ENCODE measurements at regions not wholly inside any gene's neighbourhood (a gene's known extent, or its start where the extent isn't known, plus 50 kb on each side); places are given as distances from the start of the nearest gene placed in this dataset.

GRCh38 chr1:208634346-208635140 lies 390.4 kb upstream of the PLXNA2 start:
- no peaks in the 10 kb centered on the region for H3K4me1 ChIP-seq (ENCODE audit: control insufficient read depth, low read depth, low read length)
- H3K27me3 ChIP-seq (ENCODE audit: control insufficient read depth, insufficient read depth, low read length) = no peaks in the 10 kb centered on the region
- no peak overlapping the region for H3K4me3 ChIP-seq (ENCODE audit: low read length)
- H3K9ac ChIP-seq (ENCODE audit: low read length) = no peak overlapping the region
- H3K27ac ChIP-seq (ENCODE audit: low read length) = no peak overlapping the region
- no peaks in the 10 kb centered on the region for H3K9me3 ChIP-seq (ENCODE audit: control insufficient read depth, low read depth, low read length)
- no peaks in the 10 kb centered on the region for H3K36me3 ChIP-seq (ENCODE audit: control insufficient read depth, low read depth, low read length)

- no peaks in the 10 kb centered on the region for H3K27me3 ChIP-seq (ENCODE audit: control insufficient read depth, insufficient read depth, low read length)
Observed at GRCh38 chr1:208637181-208637580, 393.0 kb upstream of the PLXNA2 start.

GRCh38 chr1:208639382-208639781 lies 395.2 kb upstream of the PLXNA2 start:
- Histone ChIP-seq H3K4me1 (ENCODE audit: control insufficient read depth, low read depth, low read length) (no peaks in the 10 kb centered on the region), H3K27me3 (ENCODE audit: control insufficient read depth, insufficient read depth, low read length) (no peaks in the 10 kb centered on the region), H3K9me3 (ENCODE audit: control insufficient read depth, low read depth, low read length) (no peaks in the 10 kb centered on the region), H3K9ac (ENCODE audit: low read length) (no peak overlapping the region), H3K4me3 (ENCODE audit: low read length) (no peak overlapping the region), H3K27ac (ENCODE audit: low read length) (no peak overlapping the region), H3K36me3 (ENCODE audit: control insufficient read depth, low read depth, low read length) (no peaks in the 10 kb centered on the region)

More at GRCh38 chr1:208637181-208637580, 393.0 kb upstream of the PLXNA2 start:
- no peak overlapping the region for H3K4me3 ChIP-seq (ENCODE audit: low read length)
- H3K9ac ChIP-seq (ENCODE audit: low read length) = no peak overlapping the region
- no peaks in the 10 kb centered on the region for H3K4me1 ChIP-seq (ENCODE audit: control insufficient read depth, low read depth, low read length)
- H3K9me3 ChIP-seq (ENCODE audit: control insufficient read depth, low read depth, low read length) = no peaks in the 10 kb centered on the region
- H3K36me3 ChIP-seq (ENCODE audit: control insufficient read depth, low read depth, low read length) = no peaks in the 10 kb centered on the region
- no peak overlapping the region for H3K27ac ChIP-seq (ENCODE audit: low read length)

- no peak overlapping the region for H3K27ac ChIP-seq (ENCODE audit: low read length)
- no peaks in the 10 kb centered on the region for H3K27me3 ChIP-seq (ENCODE audit: control insufficient read depth, insufficient read depth, low read length)
- no peak overlapping the region for H3K4me3 ChIP-seq (ENCODE audit: low read length)
- H3K9me3 ChIP-seq (ENCODE audit: control insufficient read depth, low read depth, low read length) = no peaks in the 10 kb centered on the region
- no peaks in the 10 kb centered on the region for H3K36me3 ChIP-seq (ENCODE audit: control insufficient read depth, low read depth, low read length)
- H3K4me1 ChIP-seq (ENCODE audit: control insufficient read depth, low read depth, low read length) = no peaks in the 10 kb centered on the region
- H3K9ac ChIP-seq (ENCODE audit: low read length) = no peak overlapping the region
Observed at GRCh38 chr1:208640295-208640694, 396.1 kb upstream of the PLXNA2 start.

- Histone ChIP-seq H3K4me1 (ENCODE audit: control insufficient read depth, low read depth, low read length) (no peaks in the 10 kb centered on the region), H3K4me3 (ENCODE audit: low read length) (no peak overlapping the region), H3K36me3 (ENCODE audit: control insufficient read depth, low read depth, low read length) (no peaks in the 10 kb centered on the region), H3K27me3 (ENCODE audit: control insufficient read depth, insufficient read depth, low read length) (no peaks in the 10 kb centered on the region), H3K27ac (ENCODE audit: low read length) (no peak overlapping the region), H3K9me3 (ENCODE audit: control insufficient read depth, low read depth, low read length) (no peaks in the 10 kb centered on the region), H3K9ac (ENCODE audit: low read length) (no peak overlapping the region)
Observed at GRCh38 chr1:208641579-208642280, 397.5 kb upstream of the PLXNA2 start.

GRCh38 chr1:208643005-208643597 lies 398.9 kb upstream of the PLXNA2 start:
- no peaks in the 10 kb centered on the region for H3K36me3 ChIP-seq (ENCODE audit: control insufficient read depth, low read depth, low read length)
- H3K27ac ChIP-seq (ENCODE audit: low read length) = no peak overlapping the region
- H3K9ac ChIP-seq (ENCODE audit: low read length) = no peak overlapping the region
- no peaks in the 10 kb centered on the region for H3K9me3 ChIP-seq (ENCODE audit: control insufficient read depth, low read depth, low read length)
- no peaks in the 10 kb centered on the region for H3K27me3 ChIP-seq (ENCODE audit: control insufficient read depth, insufficient read depth, low read length)
- no peaks in the 10 kb centered on the region for H3K4me1 ChIP-seq (ENCODE audit: control insufficient read depth, low read depth, low read length)
- no peak overlapping the region for H3K4me3 ChIP-seq (ENCODE audit: low read length)

- H3K27me3 ChIP-seq (ENCODE audit: control insufficient read depth, insufficient read depth, low read length) = no peaks in the 10 kb centered on the region
- no peaks in the 10 kb centered on the region for H3K4me1 ChIP-seq (ENCODE audit: control insufficient read depth, low read depth, low read length)
- H3K36me3 ChIP-seq (ENCODE audit: control insufficient read depth, low read depth, low read length) = no peaks in the 10 kb centered on the region
- H3K27ac ChIP-seq (ENCODE audit: low read length) = no peak overlapping the region
- H3K4me3 ChIP-seq (ENCODE audit: low read length) = no peak overlapping the region
- H3K9me3 ChIP-seq (ENCODE audit: control insufficient read depth, low read depth, low read length) = no peaks in the 10 kb centered on the region
- H3K9ac ChIP-seq (ENCODE audit: low read length) = no peak overlapping the region
Observed at GRCh38 chr1:208644401-208645160, 400.4 kb upstream of the PLXNA2 start.

- Histone ChIP-seq H3K9me3 (ENCODE audit: control insufficient read depth, low read depth, low read length) (no peaks in the 10 kb centered on the region), H3K36me3 (ENCODE audit: control insufficient read depth, low read depth, low read length) (no peaks in the 10 kb centered on the region), H3K4me1 (ENCODE audit: control insufficient read depth, low read depth, low read length) (no peaks in the 10 kb centered on the region), H3K9ac (ENCODE audit: low read length) (no peak overlapping the region), H3K27ac (ENCODE audit: low read length) (no peak overlapping the region), H3K27me3 (ENCODE audit: control insufficient read depth, insufficient read depth, low read length) (no peaks in the 10 kb centered on the region), H3K4me3 (ENCODE audit: low read length) (no peak overlapping the region)
Observed at GRCh38 chr1:208646431-208646830, 402.2 kb upstream of the PLXNA2 start.

- H3K9ac ChIP-seq (ENCODE audit: low read length) = no peak overlapping the region
- no peaks in the 10 kb centered on the region for H3K36me3 ChIP-seq (ENCODE audit: control insufficient read depth, low read depth, low read length)
- H3K27ac ChIP-seq (ENCODE audit: low read length) = no peak overlapping the region
- H3K9me3 ChIP-seq (ENCODE audit: control insufficient read depth, low read depth, low read length) = no peaks in the 10 kb centered on the region
- H3K4me1 ChIP-seq (ENCODE audit: control insufficient read depth, low read depth, low read length) = no peaks in the 10 kb centered on the region
- no peaks in the 10 kb centered on the region for H3K27me3 ChIP-seq (ENCODE audit: control insufficient read depth, insufficient read depth, low read length)
- no peak overlapping the region for H3K4me3 ChIP-seq (ENCODE audit: low read length)
Observed at GRCh38 chr1:208648146-208648545, 404.0 kb upstream of the PLXNA2 start.

- Histone ChIP-seq H3K9me3 (ENCODE audit: control insufficient read depth, low read depth, low read length) (no peaks in the 10 kb centered on the region), H3K27me3 (ENCODE audit: control insufficient read depth, insufficient read depth, low read length) (no peaks in the 10 kb centered on the region)
Observed at GRCh38 chr1:208652296-208653160, 408.3 kb upstream of the PLXNA2 start.

More at GRCh38 chr1:208652296-208653160, 408.3 kb upstream of the PLXNA2 start:
- H3K36me3 ChIP-seq (ENCODE audit: control insufficient read depth, low read depth, low read length) = no peaks in the 10 kb centered on the region
- H3K4me1 ChIP-seq (ENCODE audit: control insufficient read depth, low read depth, low read length) = no peaks in the 10 kb centered on the region
- no peak overlapping the region for H3K4me3 ChIP-seq (ENCODE audit: low read length)
- H3K9ac ChIP-seq (ENCODE audit: low read length) = no peak overlapping the region
- no peak overlapping the region for H3K27ac ChIP-seq (ENCODE audit: low read length)

Data from iPS-18a (cell line).